Nephron (organoid): ENCODE measurements at regions not wholly inside any gene's neighbourhood (a gene's known extent, or its start where the extent isn't known, plus 50 kb on each side); places are given as distances from the start of the nearest gene placed in this dataset.
A peak's percentile ranks its signal among the peaks of the same experiment; 100 is the strongest.

Experiments used
- H3K27ac Mint-ChIP-seq, 3 experiments: 2 replicates each; pipeline ENCODE4 v1.8.0; 2020; ENCODE audit warnings: mixed read lengths in 3 of 3, mild to moderate bottlenecking in 2 of 3, moderate library complexity in 1 of 3
- H3K27me3 Mint-ChIP-seq: 2 replicates; pipeline ENCODE4 v1.8.0; 2021; ENCODE audit warnings: low read depth, mild to moderate bottlenecking, moderate library complexity, mixed read lengths
- H3K36me3 Mint-ChIP-seq: 2 replicates; pipeline ENCODE4 v1.8.0; 2020; ENCODE audit warnings: low read depth, mixed read lengths
- H3K4me1 Mint-ChIP-seq: 2 replicates; pipeline ENCODE4 v1.8.0; 2020; ENCODE audit warnings: mixed read lengths
- H3K4me3 Mint-ChIP-seq, 3 experiments: 2 replicates each; pipeline ENCODE4 v1.8.0; 2020; ENCODE audit warnings: mild to moderate bottlenecking in 3 of 3, mixed read lengths in 3 of 3, moderate library complexity in 2 of 3
- H3K9me3 Mint-ChIP-seq: 2 replicates; pipeline ENCODE4 v1.8.0; 2020; ENCODE audit warnings: mixed read lengths
- TF ChIP-seq, protein P1 (sequence below), 3 experiments: fragments of 200-600 bp; sonication (generic); IDR thresholded peaks; one replicate each; pipeline ENCODE4 v1.5.0; 2021; ENCODE audit warnings: antibody characterized with exemption in 3 of 3; ENCODE audit not compliant: unreplicated experiment in 3 of 3

DNA sequence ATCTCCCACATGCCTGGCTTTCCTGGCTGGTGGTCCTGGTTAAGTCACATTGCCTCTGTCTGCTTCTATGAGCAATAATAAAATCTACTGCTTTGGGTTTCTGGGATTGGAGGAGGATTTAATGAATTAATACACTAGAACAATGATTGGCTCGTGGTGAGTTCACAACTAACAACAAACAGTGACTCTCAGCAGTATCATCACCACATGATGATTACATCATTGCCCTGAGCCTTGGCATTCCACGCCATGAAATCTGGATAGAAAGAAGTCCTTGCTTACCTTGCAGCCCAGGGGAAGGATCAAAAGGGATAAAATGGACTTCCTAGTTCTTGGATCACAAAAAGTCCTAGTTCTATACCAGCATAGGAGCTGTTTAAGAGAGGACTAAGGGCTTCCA lies 1069.0 kb downstream of the VRK1 start:
- Mint-ChIP-seq H3K4me1 (peaks cover 17% of the 10 kb centered on the region), H3K36me3 (no peaks in the 10 kb centered on the region), H3K4me3 (no peak overlapping the region), H3K27me3 (no peaks in the 10 kb centered on the region), H3K27ac (no peak overlapping the region), H3K9me3 (no peaks in the 10 kb centered on the region)
- TF ChIP-seq, protein P1, sequence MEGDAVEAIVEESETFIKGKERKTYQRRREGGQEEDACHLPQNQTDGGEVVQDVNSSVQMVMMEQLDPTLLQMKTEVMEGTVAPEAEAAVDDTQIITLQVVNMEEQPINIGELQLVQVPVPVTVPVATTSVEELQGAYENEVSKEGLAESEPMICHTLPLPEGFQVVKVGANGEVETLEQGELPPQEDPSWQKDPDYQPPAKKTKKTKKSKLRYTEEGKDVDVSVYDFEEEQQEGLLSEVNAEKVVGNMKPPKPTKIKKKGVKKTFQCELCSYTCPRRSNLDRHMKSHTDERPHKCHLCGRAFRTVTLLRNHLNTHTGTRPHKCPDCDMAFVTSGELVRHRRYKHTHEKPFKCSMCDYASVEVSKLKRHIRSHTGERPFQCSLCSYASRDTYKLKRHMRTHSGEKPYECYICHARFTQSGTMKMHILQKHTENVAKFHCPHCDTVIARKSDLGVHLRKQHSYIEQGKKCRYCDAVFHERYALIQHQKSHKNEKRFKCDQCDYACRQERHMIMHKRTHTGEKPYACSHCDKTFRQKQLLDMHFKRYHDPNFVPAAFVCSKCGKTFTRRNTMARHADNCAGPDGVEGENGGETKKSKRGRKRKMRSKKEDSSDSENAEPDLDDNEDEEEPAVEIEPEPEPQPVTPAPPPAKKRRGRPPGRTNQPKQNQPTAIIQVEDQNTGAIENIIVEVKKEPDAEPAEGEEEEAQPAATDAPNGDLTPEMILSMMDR (IDR thresholded peaks at IDR 0.05; ENCODE audit: unreplicated experiment in 3 of 3): no peak

DNA sequence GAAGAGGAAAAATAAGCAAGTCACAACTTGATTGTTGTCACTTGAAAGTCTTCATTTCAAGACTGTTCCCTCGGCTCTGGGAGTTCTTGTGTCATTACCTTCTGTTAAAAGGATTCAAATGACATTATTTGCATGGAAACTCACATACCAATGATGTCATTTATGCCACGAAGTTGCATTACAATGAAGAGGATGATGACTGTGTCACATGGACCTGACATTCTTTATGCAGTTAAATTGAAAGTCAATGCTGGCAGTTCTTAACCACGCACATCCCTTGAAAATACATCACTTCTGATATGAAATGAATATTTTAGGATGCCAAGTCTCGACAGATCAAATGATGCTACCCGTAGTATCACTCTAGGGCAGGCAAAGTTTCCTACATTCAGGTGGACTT lies 1069.5 kb downstream of the VRK1 start:
- TF ChIP-seq, protein P1 (IDR thresholded peaks at IDR 0.05; ENCODE audit: unreplicated experiment in 3 of 3): no peak
- no peak overlapping the region for H3K4me3 Mint-ChIP-seq
- H3K27ac Mint-ChIP-seq: no peak overlapping the region
- no peaks in the 10 kb centered on the region for H3K36me3 Mint-ChIP-seq
- peaks cover 17% of the 10 kb centered on the region for H3K4me1 Mint-ChIP-seq
- no peaks in the 10 kb centered on the region for H3K9me3 Mint-ChIP-seq
- H3K27me3 Mint-ChIP-seq: peaks cover 4% of the 10 kb centered on the region

DNA sequence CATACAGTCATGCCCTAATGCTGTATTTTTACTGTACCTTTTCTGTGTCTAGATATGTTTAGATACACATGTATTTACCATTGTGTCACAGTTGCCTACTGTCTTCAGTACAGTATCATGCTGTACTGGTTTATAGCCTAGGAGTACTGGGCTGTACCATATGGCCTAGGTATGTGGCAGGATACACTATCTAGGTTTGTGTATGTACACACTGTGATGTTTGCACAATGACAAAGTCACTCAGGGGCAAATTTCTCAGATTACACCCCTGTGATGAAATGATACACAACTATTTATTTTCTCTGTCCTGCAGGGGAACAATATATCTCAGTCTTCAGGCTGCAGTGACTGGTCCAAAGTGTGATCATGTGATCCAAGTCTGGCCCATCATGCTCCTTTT lies 1076.1 kb downstream of the VRK1 start:
- no peaks in the 10 kb centered on the region for H3K36me3 Mint-ChIP-seq
- TF ChIP-seq, protein P1 (IDR thresholded peaks at IDR 0.05; ENCODE audit: unreplicated experiment in 3 of 3): no peak
- H3K4me1 Mint-ChIP-seq: peaks cover under 1% of the 10 kb centered on the region

DNA sequence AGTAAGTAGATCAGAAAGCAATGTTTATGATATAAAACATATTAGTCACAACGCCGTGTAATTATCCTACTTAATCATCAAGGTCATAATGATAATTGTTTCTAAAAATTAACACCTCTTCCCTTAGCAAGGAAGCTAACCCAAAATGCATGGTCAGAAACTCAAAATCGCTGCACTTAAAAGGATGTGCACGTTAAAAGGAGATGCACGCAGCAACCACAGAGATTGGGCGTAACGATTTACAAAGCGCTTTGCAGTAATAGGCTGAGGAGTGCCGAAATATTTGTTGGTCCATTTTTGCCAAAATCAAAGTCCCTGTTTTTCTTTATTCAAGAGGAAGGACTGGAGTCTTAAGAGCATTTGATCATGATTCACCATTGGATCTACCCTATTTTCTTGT lies 1077.2 kb downstream of the VRK1 start:
- Mint-ChIP-seq H3K27me3 (peaks cover 4% of the 10 kb centered on the region), H3K27ac (no peak overlapping the region), H3K4me1 (peaks cover 10% of the 10 kb centered on the region), H3K36me3 (no peaks in the 10 kb centered on the region), H3K4me3 (no peak overlapping the region), H3K9me3 (no peaks in the 10 kb centered on the region)
- TF ChIP-seq, protein P1 (IDR thresholded peaks at IDR 0.05; ENCODE audit: unreplicated experiment in 3 of 3): no peak

More for the DNA sequence above, 1076.1 kb downstream of the VRK1 start:
- Mint-ChIP-seq H3K4me3 (no peak overlapping the region), H3K9me3 (no peaks in the 10 kb centered on the region), H3K27me3 (peaks cover 4% of the 10 kb centered on the region), H3K27ac (no peak overlapping the region)

DNA sequence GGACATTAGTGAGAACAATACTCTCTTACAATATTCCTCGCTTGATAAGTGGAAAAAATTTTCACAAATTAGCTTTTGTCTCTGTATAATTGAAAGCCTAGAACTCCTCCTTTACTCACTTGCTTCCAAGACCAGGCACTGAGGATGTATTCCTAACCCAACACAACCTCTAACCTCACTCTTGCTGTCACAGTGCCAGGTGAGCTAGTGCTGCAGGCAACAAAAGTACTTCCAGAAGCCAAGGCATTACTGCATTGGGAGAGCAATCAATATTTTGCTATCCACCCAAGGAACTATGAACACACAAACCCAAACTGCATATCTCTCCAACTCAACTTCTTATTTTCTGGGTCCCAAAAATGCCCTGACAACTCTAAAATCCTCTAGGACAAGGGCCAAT lies 1081.0 kb downstream of the VRK1 start:
- Mint-ChIP-seq H3K36me3 (no peaks in the 10 kb centered on the region), H3K4me3 (no peak overlapping the region), H3K27me3 (no peaks in the 10 kb centered on the region), H3K4me1 (peaks cover 22% of the 10 kb centered on the region), H3K9me3 (no peaks in the 10 kb centered on the region), H3K27ac (peak overlapping the region in 1 of 3 experiments; percentile 81)
- TF ChIP-seq, protein P1 (IDR thresholded peaks at IDR 0.05; ENCODE audit: unreplicated experiment in 3 of 3): no peak

DNA sequence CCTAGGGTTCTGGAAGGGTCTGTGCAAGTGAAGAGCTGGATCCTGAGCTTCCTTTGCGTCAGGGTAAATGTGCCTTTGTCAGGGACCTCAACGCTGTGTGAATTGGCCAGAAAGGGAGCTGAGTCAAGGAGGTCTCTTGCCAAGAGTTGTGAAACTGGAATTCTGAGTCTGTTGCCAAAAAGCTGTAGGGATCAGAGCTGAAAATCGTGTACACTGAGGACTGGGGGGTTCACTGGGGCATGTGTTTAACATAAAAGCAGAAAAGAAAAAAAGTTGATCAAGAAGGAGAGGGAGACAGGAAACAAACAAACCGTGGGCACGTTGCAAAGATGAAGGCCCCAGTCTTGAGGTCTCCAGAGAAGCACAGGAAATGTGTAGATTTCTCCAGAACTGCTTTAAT lies 1081.5 kb downstream of the VRK1 start:
- Mint-ChIP-seq H3K4me3 (peak overlapping the region in 1 of 3 experiments; percentile 17), H3K9me3 (no peaks in the 10 kb centered on the region), H3K27ac (peak overlapping the region in 2 of 3 experiments; percentile 61 to 81), H3K36me3 (no peaks in the 10 kb centered on the region), H3K27me3 (no peaks in the 10 kb centered on the region), H3K4me1 (peaks cover 25% of the 10 kb centered on the region)
- TF ChIP-seq, protein P1 (IDR thresholded peaks at IDR 0.05; ENCODE audit: unreplicated experiment in 3 of 3): no peak
